ENCODE measurements at regions not wholly inside any gene's neighbourhood (a gene's known extent, or its start where the extent isn't known, plus 50 kb on each side); places are given as distances from the start of the nearest gene placed in this dataset.

DNA sequence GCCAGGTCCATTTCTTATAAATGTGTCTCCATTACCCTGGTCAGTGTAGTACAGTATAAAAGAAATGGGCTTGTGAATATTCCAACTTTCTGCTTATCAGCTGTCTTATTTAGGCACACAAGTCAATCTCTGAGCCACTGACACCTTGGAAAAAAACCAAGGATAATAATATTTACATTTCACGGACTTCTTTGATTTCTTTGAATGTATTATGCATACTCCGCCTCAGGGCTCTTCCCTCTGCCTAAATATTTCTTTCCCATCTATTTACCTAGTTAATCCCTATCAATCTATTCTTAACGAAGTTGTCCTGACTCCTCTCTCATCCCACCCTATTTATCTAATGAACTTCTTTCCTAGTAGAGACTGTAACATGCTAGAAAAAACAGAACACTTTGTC is 253.8 kb downstream of the CRPPA start:
- TF ChIP-seq, protein P1, sequence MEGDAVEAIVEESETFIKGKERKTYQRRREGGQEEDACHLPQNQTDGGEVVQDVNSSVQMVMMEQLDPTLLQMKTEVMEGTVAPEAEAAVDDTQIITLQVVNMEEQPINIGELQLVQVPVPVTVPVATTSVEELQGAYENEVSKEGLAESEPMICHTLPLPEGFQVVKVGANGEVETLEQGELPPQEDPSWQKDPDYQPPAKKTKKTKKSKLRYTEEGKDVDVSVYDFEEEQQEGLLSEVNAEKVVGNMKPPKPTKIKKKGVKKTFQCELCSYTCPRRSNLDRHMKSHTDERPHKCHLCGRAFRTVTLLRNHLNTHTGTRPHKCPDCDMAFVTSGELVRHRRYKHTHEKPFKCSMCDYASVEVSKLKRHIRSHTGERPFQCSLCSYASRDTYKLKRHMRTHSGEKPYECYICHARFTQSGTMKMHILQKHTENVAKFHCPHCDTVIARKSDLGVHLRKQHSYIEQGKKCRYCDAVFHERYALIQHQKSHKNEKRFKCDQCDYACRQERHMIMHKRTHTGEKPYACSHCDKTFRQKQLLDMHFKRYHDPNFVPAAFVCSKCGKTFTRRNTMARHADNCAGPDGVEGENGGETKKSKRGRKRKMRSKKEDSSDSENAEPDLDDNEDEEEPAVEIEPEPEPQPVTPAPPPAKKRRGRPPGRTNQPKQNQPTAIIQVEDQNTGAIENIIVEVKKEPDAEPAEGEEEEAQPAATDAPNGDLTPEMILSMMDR (IDR thresholded peaks at IDR 0.05) = no peak
- TF ChIP-seq POLR2A (IDR thresholded peaks at IDR 0.05) = no peak
